ENCODE measurements at regions not wholly inside any gene's neighbourhood (a gene's known extent, or its start where the extent isn't known, plus 50 kb on each side); places are given as distances from the start of the nearest gene placed in this dataset.
"Not testable (repeated sequence)": the region's sequence is repeated elsewhere in the genome, so short reads cannot be mapped to it uniquely, and the experiment has no call there.

GRCh38 chr1:83051053-83051452 is 947.9 kb downstream of the TTLL7 start:
- H3K4me3 ChIP-seq; H3K36me3 ChIP-seq (replicated peaks); in situ Hi-C loops (cut with MboI; ENCODE audit: low sequenced_read_pairs): not testable (repeated sequence)

GRCh38 chr1:83043244-83043643 is 955.7 kb downstream of the TTLL7 start:
- Histone ChIP-seq H3K36me3 (replicated peaks) (no peaks in the 10 kb centered on the region), H3K4me3 (no peak overlapping the region), H3K4me1 (no peaks in the 10 kb centered on the region), H3K27me3 (ENCODE audit: low read depth) (no peaks in the 10 kb centered on the region), H3K9me3 (no peaks in the 10 kb centered on the region; the same call in 1 of the 2 replicates)
- in situ Hi-C loops (cut with MboI; ENCODE audit: low sequenced_read_pairs): no loop called here
- DNase-seq (ENCODE audit: low spot score in 2 of 2): no peak

More at GRCh38 chr1:83051053-83051452, 947.9 kb downstream of the TTLL7 start:
- H3K4me1 ChIP-seq: peaks cover 10% of the 10 kb centered on the region
- H3K9me3 ChIP-seq; H3K27me3 ChIP-seq (ENCODE audit: low read depth); DNase-seq (ENCODE audit: low spot score in 2 of 2): not testable (repeated sequence)

GRCh38 chr1:83039091-83039490 is 959.8 kb downstream of the TTLL7 start:
- in situ Hi-C loops (cut with MboI; ENCODE audit: low sequenced_read_pairs); H3K4me1 ChIP-seq; H3K27me3 ChIP-seq (ENCODE audit: low read depth); DNase-seq (ENCODE audit: low spot score in 2 of 2); H3K36me3 ChIP-seq (replicated peaks); H3K9me3 ChIP-seq; H3K4me3 ChIP-seq: not testable (repeated sequence)

GRCh38 chr1:83034851-83035250 is 964.1 kb downstream of the TTLL7 start:
- no peak overlapping the region for H3K4me3 ChIP-seq
- no peaks in the 10 kb centered on the region for H3K36me3 ChIP-seq (replicated peaks)
- in situ Hi-C loops (cut with MboI; ENCODE audit: low sequenced_read_pairs): no loop called here
- H3K9me3 ChIP-seq: peaks cover 8% of the 10 kb centered on the region; the same call in 1 of the 2 replicates
- DNase-seq (ENCODE audit: low spot score in 2 of 2): no peak
- no peaks in the 10 kb centered on the region for H3K4me1 ChIP-seq
- H3K27me3 ChIP-seq (ENCODE audit: low read depth): no peaks in the 10 kb centered on the region

- no peak overlapping the region for H3K4me3 ChIP-seq
- H3K9me3 ChIP-seq: peaks cover 8% of the 10 kb centered on the region; the same call in 1 of the 2 replicates
- in situ Hi-C loops (cut with MboI; ENCODE audit: low sequenced_read_pairs): no loop called here
- no peak for DNase-seq (ENCODE audit: low spot score in 2 of 2)
- H3K4me1 ChIP-seq: no peaks in the 10 kb centered on the region
- H3K27me3 ChIP-seq (ENCODE audit: low read depth): no peaks in the 10 kb centered on the region
- H3K36me3 ChIP-seq (replicated peaks): no peaks in the 10 kb centered on the region
Observed at GRCh38 chr1:83033682-83034081, 965.2 kb downstream of the TTLL7 start.

GRCh38 chr1:83029916-83030315 is 969.0 kb downstream of the TTLL7 start:
- no peak for DNase-seq (ENCODE audit: low spot score in 2 of 2)
- Histone ChIP-seq H3K4me3 (no peak overlapping the region), H3K9me3 (peaks cover 8% of the 10 kb centered on the region; the same call in 1 of the 2 replicates), H3K36me3 (replicated peaks) (no peaks in the 10 kb centered on the region), H3K4me1 (no peaks in the 10 kb centered on the region), H3K27me3 (ENCODE audit: low read depth) (no peaks in the 10 kb centered on the region)
- in situ Hi-C loops (cut with MboI; ENCODE audit: low sequenced_read_pairs): no loop called here

GRCh38 chr1:83029050-83029449 is 969.9 kb downstream of the TTLL7 start:
- in situ Hi-C loops (cut with MboI; ENCODE audit: low sequenced_read_pairs): no loop called here

GRCh38 chr1:83028467-83028866 is 970.5 kb downstream of the TTLL7 start:
- Histone ChIP-seq H3K4me3 (no peak overlapping the region), H3K9me3 (peaks cover 8% of the 10 kb centered on the region; the same call in 1 of the 2 replicates), H3K27me3 (ENCODE audit: low read depth) (no peaks in the 10 kb centered on the region), H3K4me1 (no peaks in the 10 kb centered on the region), H3K36me3 (replicated peaks) (no peaks in the 10 kb centered on the region)
- DNase-seq (ENCODE audit: low spot score in 2 of 2): peak in 1 of 2 experiments; percentile 40
- in situ Hi-C loops (cut with MboI; ENCODE audit: low sequenced_read_pairs): no loop called here

More at GRCh38 chr1:83029050-83029449, 969.9 kb downstream of the TTLL7 start:
- Histone ChIP-seq H3K4me3 (no peak overlapping the region), H3K9me3 (peaks cover 8% of the 10 kb centered on the region; the same call in 1 of the 2 replicates), H3K4me1 (no peaks in the 10 kb centered on the region), H3K27me3 (ENCODE audit: low read depth) (no peaks in the 10 kb centered on the region), H3K36me3 (replicated peaks) (no peaks in the 10 kb centered on the region)
- peak in 1 of 2 experiments; percentile 10 for DNase-seq (ENCODE audit: low spot score in 2 of 2)

GRCh38 chr1:83027511-83027910 is 971.4 kb downstream of the TTLL7 start:
- Histone ChIP-seq H3K27me3 (ENCODE audit: low read depth) (no peaks in the 10 kb centered on the region), H3K4me3 (no peak overlapping the region), H3K4me1 (no peaks in the 10 kb centered on the region), H3K9me3 (peaks cover 8% of the 10 kb centered on the region; the same call in 1 of the 2 replicates), H3K36me3 (replicated peaks) (no peaks in the 10 kb centered on the region)
- no peak for DNase-seq (ENCODE audit: low spot score in 2 of 2)
- in situ Hi-C loops (cut with MboI; ENCODE audit: low sequenced_read_pairs): no loop called here

- Histone ChIP-seq H3K36me3 (replicated peaks) (no peaks in the 10 kb centered on the region), H3K9me3 (peaks cover 8% of the 10 kb centered on the region; the same call in 1 of the 2 replicates), H3K4me1 (no peaks in the 10 kb centered on the region), H3K4me3 (no peak overlapping the region), H3K27me3 (ENCODE audit: low read depth) (no peaks in the 10 kb centered on the region)
- in situ Hi-C loops (cut with MboI; ENCODE audit: low sequenced_read_pairs): no loop called here
- no peak for DNase-seq (ENCODE audit: low spot score in 2 of 2)
Observed at GRCh38 chr1:83026745-83027144, 972.2 kb downstream of the TTLL7 start.

- H3K4me1 ChIP-seq: no peaks in the 10 kb centered on the region
- in situ Hi-C loops (cut with MboI; ENCODE audit: low sequenced_read_pairs): no loop called here
- H3K27me3 ChIP-seq (ENCODE audit: low read depth): no peaks in the 10 kb centered on the region
- no peaks in the 10 kb centered on the region for H3K36me3 ChIP-seq (replicated peaks)
- DNase-seq (ENCODE audit: low spot score in 2 of 2): no peak
- no peaks in the 10 kb centered on the region for H3K9me3 ChIP-seq
- H3K4me3 ChIP-seq: no peak overlapping the region
Observed at GRCh38 chr1:83024251-83024767, 974.6 kb downstream of the TTLL7 start.

GRCh38 chr1:83023212-83023611 is 975.7 kb downstream of the TTLL7 start:
- no peak for DNase-seq (ENCODE audit: low spot score in 2 of 2)
- Histone ChIP-seq H3K36me3 (replicated peaks) (no peaks in the 10 kb centered on the region), H3K4me3 (no peak overlapping the region), H3K9me3 (no peaks in the 10 kb centered on the region), H3K27me3 (ENCODE audit: low read depth) (no peaks in the 10 kb centered on the region), H3K4me1 (no peaks in the 10 kb centered on the region)
- in situ Hi-C loops (cut with MboI; ENCODE audit: low sequenced_read_pairs): no loop called here

- no peaks in the 10 kb centered on the region for H3K9me3 ChIP-seq
- no peaks in the 10 kb centered on the region for H3K36me3 ChIP-seq (replicated peaks)
- no peak for DNase-seq (ENCODE audit: low spot score in 2 of 2)
- no peak overlapping the region for H3K4me3 ChIP-seq
- no peaks in the 10 kb centered on the region for H3K4me1 ChIP-seq
- no peaks in the 10 kb centered on the region for H3K27me3 ChIP-seq (ENCODE audit: low read depth)
- in situ Hi-C loops (cut with MboI; ENCODE audit: low sequenced_read_pairs): no loop called here
Observed at GRCh38 chr1:83022206-83022605, 976.7 kb downstream of the TTLL7 start.

GRCh38 chr1:83017701-83018100 is 981.2 kb downstream of the TTLL7 start:
- Histone ChIP-seq H3K9me3 (no peaks in the 10 kb centered on the region), H3K4me3 (no peak overlapping the region), H3K36me3 (replicated peaks) (no peaks in the 10 kb centered on the region), H3K4me1 (no peaks in the 10 kb centered on the region), H3K27me3 (ENCODE audit: low read depth) (no peaks in the 10 kb centered on the region)
- DNase-seq (ENCODE audit: low spot score in 2 of 2): no peak
- in situ Hi-C loops (cut with MboI; ENCODE audit: low sequenced_read_pairs): no loop called here

GRCh38 chr1:83017276-83017675 is 981.7 kb downstream of the TTLL7 start:
- Histone ChIP-seq H3K36me3 (replicated peaks) (no peaks in the 10 kb centered on the region), H3K9me3 (no peaks in the 10 kb centered on the region), H3K4me1 (no peaks in the 10 kb centered on the region), H3K4me3 (no peak overlapping the region), H3K27me3 (ENCODE audit: low read depth) (no peaks in the 10 kb centered on the region)
- in situ Hi-C loops (cut with MboI; ENCODE audit: low sequenced_read_pairs): no loop called here
- DNase-seq (ENCODE audit: low spot score in 2 of 2): no peak
